Activated naive CD8-positive, alpha-beta T cell (primary cell): ENCODE measurements at regions not wholly inside any gene's neighbourhood (a gene's known extent, or its start where the extent isn't known, plus 50 kb on each side); places are given as distances from the start of the nearest gene placed in this dataset.
"Not testable (repeated sequence)": the region's sequence is repeated elsewhere in the genome, so short reads cannot be mapped to it uniquely, and the experiment has no call there.

ENCODE experiments used
- H3K27ac Mint-ChIP-seq: one replicate; pipeline ENCODE4 v1.8.0; 2021; ENCODE audit warnings: mixed read lengths
- H3K27me3 Mint-ChIP-seq: one replicate; pipeline ENCODE4 v1.8.0; 2021; ENCODE audit warnings: mixed read lengths
- H3K36me3 Mint-ChIP-seq: one replicate; pipeline ENCODE4 v1.8.0; 2021; ENCODE audit warnings: mixed read lengths
- H3K4me1 Mint-ChIP-seq: one replicate; pipeline ENCODE4 v1.8.0; 2021; ENCODE audit warnings: low read depth, mixed read lengths
- H3K4me3 Mint-ChIP-seq: one replicate; pipeline ENCODE4 v1.8.0; 2021; ENCODE audit warnings: mild to moderate bottlenecking, mixed read lengths
- H3K9me3 Mint-ChIP-seq: one replicate; pipeline ENCODE4 v1.8.0; 2021; ENCODE audit warnings: low read depth, mixed read lengths

DNA sequence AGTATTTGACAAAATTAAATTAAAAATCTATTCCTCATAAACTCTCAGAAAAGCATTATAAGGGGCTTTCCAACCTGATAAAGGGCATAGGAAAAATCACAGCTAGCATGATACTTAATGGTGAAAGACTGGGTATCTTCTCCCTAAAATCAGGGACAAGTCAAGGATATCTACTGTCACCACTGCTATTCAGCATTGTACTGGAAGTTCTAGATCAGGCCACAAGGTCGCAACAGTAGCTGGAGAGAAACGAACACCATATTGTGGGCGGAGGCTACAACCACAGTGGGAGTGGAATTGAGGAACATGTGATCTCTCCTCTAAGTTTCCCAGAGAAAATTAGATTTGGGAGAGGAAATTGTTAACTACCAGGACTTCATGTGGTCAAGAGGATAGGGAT lies 70.0 kb upstream of the NAMPT start:
- no peaks in the 10 kb centered on the region for H3K4me1 Mint-ChIP-seq
- peaks cover 6% of the 10 kb centered on the region for H3K27me3 Mint-ChIP-seq
- no peak overlapping the region for H3K27ac Mint-ChIP-seq
- H3K36me3 Mint-ChIP-seq = no peaks in the 10 kb centered on the region
- H3K4me3 Mint-ChIP-seq = no peak overlapping the region
- H3K9me3 Mint-ChIP-seq = peaks cover 4% of the 10 kb centered on the region

DNA sequence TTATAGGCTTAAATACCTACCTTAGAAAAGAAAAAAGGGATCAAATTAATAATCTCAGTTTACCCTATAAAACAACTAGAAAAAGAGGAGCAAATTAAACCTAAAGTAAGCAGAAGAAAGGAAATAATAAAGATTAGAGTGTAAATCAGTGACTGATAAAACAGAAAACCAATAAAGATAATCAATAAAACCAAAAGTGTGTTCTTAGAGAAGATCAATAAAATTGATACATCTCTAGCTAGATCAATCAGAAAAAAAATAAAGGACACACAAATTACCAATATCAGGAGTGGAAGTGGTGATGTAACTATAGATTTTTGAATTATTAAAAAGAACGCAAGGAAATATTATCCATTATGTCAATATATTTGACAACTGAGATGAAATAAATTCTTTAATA lies 69.2 kb upstream of the NAMPT start:
- Mint-ChIP-seq H3K4me1 (no peaks in the 10 kb centered on the region), H3K9me3 (no peaks in the 10 kb centered on the region), H3K4me3 (no peak overlapping the region)

DNA sequence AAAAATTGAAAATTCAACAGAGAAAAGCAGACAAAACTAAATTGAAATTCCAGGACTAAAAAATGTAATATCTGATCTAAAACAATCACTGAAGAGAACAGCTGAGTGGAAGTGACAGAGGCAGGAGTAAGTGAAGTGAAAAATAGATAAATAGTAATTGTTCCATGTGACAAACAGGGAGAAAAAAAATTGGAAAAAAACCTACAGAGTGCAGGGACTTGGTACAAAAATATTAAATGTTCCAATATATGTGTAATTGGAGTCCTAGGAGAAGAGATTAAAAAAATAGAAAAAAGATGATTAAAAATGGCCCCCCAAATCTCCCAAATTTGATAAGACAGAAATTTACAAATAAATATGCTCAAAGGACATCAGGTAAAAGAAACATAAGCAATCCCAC lies 63.4 kb upstream of the NAMPT start:
- Mint-ChIP-seq H3K4me1 (peaks cover 52% of the 10 kb centered on the region), H3K9me3 (peaks cover 18% of the 10 kb centered on the region), H3K27me3 (no peaks in the 10 kb centered on the region), H3K27ac (peak overlapping the region; percentile 94), H3K4me3 (no peak overlapping the region), H3K36me3 (peaks cover 10% of the 10 kb centered on the region)

More for the DNA sequence above, 69.2 kb upstream of the NAMPT start:
- Mint-ChIP-seq H3K27ac (no peak overlapping the region), H3K27me3 (peaks cover 3% of the 10 kb centered on the region), H3K36me3 (peaks cover 2% of the 10 kb centered on the region)

DNA sequence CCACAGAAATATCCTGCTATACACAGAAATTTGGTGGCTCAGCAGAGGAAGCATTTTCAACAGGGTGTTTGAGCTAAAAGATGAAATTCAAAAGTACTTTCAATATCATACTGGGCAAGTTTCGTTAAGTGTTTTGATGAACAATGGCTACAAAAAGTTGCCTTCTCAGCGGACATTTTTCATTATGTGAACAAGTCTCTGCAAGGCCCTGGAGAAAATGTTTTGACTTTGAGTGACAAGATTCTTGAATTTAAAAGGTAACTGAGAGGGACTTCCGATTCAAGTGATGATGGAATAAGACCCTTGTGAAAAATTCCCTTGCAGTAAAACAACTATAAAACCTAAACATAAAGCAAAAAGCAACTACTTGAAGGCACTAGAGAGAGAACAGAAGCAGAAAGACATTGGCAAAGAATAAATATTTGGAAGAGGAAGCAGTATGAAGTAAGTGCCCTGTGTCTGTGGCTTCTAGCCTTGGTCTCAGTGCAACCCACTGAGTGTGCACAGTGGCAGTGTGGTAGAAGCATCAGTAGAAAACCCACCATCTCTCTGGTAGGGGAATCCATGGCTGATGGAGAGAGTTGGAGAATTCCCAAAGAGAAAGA lies 62.5 kb upstream of the NAMPT start:
- Mint-ChIP-seq H3K36me3 (peaks cover 13% of the 10 kb centered on the region), H3K27me3 (no peaks in the 10 kb centered on the region), H3K27ac (peak overlapping the region; percentile 94), H3K4me3 (peak overlapping the region; percentile 57), H3K9me3 (peaks cover 22% of the 10 kb centered on the region), H3K4me1 (peaks cover 52% of the 10 kb centered on the region)

DNA sequence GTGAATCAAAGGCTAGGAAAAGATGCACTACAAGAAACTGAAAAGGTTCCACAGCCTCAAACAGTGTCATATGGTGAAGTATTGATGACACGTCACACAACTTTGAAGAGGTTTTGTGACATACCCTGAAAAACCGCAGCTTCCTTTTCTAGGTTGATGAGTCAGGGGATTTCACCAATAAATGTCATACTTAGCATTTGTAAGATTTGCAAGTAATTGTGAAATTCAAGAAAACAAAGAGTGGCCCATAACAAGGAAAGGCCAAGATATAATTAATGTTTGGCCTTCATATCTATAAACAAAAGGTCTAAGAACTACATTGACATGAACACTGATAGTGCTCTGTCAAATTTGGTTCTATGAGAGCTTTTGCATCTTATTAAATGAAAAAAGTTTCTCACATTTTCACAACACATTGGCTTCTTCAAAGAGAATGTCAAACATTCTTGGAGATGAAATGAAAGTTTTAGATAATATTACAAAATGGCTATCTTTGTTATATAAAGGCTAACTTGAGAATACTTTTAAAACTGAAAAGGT lies 62.0 kb upstream of the NAMPT start:
- no peaks in the 10 kb centered on the region for H3K27me3 Mint-ChIP-seq
- H3K4me3 Mint-ChIP-seq = peak overlapping the region; percentile 80
- peak overlapping the region; percentile 94 for H3K27ac Mint-ChIP-seq
- H3K36me3 Mint-ChIP-seq = peaks cover 19% of the 10 kb centered on the region
- H3K4me1 Mint-ChIP-seq = peaks cover 52% of the 10 kb centered on the region
- H3K9me3 Mint-ChIP-seq = peaks cover 28% of the 10 kb centered on the region

DNA sequence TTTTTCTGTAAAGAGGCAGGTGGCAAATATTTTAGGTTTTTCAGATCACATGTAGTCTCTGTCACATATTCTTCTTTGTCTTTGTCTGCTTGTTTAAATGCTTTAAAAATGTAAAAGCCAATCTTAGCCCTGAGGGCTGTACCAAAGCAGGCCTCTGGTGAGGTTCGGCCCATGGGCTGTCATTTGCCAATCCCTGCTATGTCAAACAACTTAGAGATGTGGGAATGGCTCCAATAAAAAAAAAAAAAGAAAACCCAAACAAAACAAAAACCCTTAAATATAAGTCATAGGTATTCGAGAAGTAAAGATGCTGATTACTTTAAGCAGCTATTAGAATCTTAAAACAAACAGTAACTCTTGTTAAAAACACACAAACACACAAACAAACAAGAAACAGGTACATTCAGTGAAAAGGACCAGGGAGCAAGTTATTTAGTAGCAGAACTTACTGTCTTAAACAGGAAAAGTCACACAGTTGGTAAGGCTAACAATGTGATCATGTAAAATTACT lies 61.4 kb upstream of the NAMPT start:
- Mint-ChIP-seq H3K4me1 (peaks cover 52% of the 10 kb centered on the region), H3K27me3 (no peaks in the 10 kb centered on the region), H3K9me3 (peaks cover 31% of the 10 kb centered on the region), H3K4me3 (peak overlapping the region; percentile 80), H3K27ac (peak overlapping the region; percentile 94), H3K36me3 (peaks cover 21% of the 10 kb centered on the region)

DNA sequence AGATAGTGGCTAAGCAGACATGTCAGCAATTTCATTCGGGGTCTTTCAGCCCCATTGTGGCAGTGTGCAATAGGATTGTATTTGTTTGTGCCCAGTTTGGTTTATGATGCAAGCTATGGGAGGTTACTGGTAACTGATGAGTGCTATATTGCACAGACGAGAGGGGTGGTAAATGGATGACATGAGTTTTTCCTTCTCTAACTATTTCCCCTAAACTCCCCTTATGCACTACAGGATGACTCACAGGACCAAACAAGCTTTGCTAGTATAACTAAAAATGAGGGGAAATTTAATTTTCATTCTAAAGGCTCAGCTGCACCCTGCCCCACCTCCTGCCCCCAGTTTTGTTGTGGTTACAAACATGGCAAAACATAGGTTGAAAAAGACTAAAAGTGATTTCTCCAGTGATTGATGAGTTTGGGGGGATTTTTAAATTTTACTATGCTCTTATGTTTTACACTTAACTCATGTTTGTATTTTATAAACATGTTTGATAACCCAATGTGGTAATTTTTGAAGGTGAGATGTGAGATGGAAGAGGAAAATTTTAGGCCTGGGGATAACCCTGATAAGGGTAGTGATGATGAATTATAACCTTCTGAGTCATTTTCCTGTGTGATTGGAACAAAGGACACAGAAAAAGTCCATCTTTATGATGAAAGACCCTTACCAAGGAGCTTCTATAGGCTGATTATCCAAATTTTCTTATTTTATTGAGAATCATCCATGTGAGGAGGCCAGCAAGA lies 60.8 kb upstream of the NAMPT start:
- Mint-ChIP-seq H3K4me1 (peaks cover 52% of the 10 kb centered on the region), H3K27ac (peak overlapping the region; percentile 94), H3K9me3 (peaks cover 31% of the 10 kb centered on the region), H3K4me3 (peak overlapping the region; percentile 80), H3K27me3 (no peaks in the 10 kb centered on the region), H3K36me3 (peaks cover 22% of the 10 kb centered on the region)

DNA sequence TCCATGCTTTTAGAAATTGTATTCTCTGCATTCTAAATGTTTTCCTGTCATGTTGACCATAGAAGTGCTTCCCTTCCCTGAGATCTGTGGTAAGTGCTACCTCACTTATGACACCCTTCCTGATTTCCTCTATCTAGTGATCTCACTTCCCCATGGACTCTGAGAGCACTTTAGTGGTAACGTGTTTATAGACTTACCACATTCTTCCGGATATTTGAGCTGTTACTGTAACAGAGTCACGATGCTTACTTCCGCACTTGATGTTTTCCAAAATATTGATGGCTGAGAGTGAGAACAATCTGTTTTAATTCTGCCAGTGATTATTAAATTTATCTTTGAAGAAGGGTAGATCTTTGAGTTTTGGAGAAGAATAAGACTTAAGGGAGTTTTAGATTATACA lies 60.1 kb upstream of the NAMPT start:
- H3K4me3 Mint-ChIP-seq = peak overlapping the region; percentile 80
- H3K27ac Mint-ChIP-seq = peak overlapping the region; percentile 94
- peaks cover 37% of the 10 kb centered on the region for H3K9me3 Mint-ChIP-seq
- H3K36me3 Mint-ChIP-seq = peaks cover 28% of the 10 kb centered on the region
- H3K4me1 Mint-ChIP-seq = peaks cover 52% of the 10 kb centered on the region
- no peaks in the 10 kb centered on the region for H3K27me3 Mint-ChIP-seq

DNA sequence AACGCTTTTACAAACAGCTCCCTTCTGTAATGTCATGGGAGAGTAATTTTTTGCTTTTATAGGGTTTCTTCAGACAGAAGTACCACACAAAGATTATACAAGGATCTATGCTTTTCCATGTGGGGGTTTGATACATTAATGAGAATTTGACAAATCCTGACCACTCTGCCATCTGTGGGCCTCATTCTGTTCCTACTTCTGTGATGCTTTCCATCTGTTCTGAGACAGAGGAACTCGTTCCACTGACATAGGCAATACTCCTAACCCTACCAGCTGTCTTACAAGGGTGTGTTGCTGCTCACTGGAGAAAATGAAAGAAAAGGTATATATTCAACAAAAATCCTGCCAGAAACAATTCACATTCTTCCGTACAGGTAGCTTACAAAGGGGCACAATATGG lies 59.4 kb upstream of the NAMPT start:
- Mint-ChIP-seq H3K9me3 (peaks cover 39% of the 10 kb centered on the region), H3K27ac (peak overlapping the region; percentile 94), H3K27me3 (no peaks in the 10 kb centered on the region), H3K4me1 (peaks cover 52% of the 10 kb centered on the region), H3K4me3 (no peak overlapping the region), H3K36me3 (peaks cover 28% of the 10 kb centered on the region)

DNA sequence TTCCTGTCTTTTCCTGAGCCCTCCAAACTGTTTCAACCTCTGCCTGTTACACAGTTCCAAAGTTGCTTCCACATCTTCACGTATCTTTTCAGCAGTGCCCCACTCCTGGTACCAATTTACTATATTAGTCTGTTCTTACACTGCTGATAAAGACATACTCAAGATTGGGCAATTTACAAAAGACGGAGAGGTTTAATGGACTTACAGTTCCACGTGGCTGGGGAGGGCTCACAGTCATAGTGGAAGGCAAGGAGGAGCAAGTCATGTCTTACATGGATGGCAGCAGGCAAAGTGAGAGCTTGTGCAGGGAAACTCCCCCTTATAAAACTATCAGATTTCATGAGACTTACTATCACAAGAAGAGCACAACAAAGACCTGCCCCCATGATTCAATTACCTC lies 57.3 kb upstream of the NAMPT start:
- Mint-ChIP-seq H3K4me1 (peaks cover 36% of the 10 kb centered on the region), H3K9me3 (peaks cover 27% of the 10 kb centered on the region), H3K36me3 (peaks cover 19% of the 10 kb centered on the region), H3K27ac (peak overlapping the region; percentile 54)
- not testable (repeated sequence) for H3K4me3 Mint-ChIP-seq, H3K27me3 Mint-ChIP-seq

DNA sequence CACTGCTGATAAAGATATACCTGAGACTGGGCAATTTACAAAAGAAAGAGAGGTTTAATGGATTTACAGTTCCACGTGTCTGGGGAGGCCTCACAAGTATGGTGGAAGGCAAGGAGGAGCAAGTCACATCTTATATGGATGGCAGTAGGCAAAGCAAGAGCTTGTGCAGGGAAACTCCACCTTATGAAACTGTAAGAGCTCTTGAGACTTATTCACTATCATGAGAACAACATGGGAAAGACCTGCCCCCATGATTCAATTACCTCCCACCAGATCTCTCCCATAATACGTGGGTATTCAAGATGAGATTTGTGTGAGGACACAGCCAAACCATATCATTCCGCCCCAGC lies 55.4 kb upstream of the NAMPT start:
- not testable (repeated sequence) for H3K27ac Mint-ChIP-seq, H3K4me3 Mint-ChIP-seq, H3K27me3 Mint-ChIP-seq
- H3K9me3 Mint-ChIP-seq = peaks cover 27% of the 10 kb centered on the region
- H3K36me3 Mint-ChIP-seq = peaks cover 19% of the 10 kb centered on the region
- peaks cover 19% of the 10 kb centered on the region for H3K4me1 Mint-ChIP-seq

DNA sequence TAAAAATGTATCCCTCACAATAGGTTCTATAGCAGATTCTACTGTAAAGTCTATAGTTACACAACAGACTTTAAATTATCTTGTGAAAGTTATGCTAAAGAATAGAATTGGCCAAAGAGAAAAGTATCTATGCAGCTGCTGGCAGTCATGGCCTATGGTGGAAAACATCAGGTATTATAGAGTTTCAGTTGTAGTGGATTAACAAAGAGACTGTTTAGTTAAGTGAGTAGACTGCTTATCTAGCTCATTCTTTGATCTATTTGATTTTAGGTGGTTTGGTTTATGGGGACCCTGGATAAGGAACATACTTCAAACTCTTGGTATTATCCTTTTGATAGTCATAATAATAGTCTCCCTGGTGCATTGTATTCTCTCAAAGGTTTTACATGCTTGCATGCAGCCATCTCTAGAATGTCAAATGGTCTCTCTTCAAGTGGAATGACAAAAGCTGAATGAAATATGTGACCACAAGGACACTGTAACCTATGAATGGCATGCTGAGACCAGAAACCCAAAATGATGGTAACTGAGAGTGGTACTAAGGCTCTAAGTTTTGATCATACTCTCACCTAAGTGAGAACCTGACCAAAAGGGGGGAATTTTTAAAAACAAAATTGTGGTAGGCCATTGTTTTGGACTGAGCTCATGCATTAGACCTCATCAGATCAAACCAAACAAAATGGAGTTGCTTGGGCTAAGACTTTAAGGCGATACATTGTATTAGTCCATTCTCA lies 54.9 kb upstream of the NAMPT start:
- Mint-ChIP-seq H3K4me1 (peaks cover 14% of the 10 kb centered on the region), H3K27ac (no peak overlapping the region), H3K9me3 (peaks cover 21% of the 10 kb centered on the region), H3K4me3 (no peak overlapping the region), H3K36me3 (peaks cover 19% of the 10 kb centered on the region), H3K27me3 (no peaks in the 10 kb centered on the region)

DNA sequence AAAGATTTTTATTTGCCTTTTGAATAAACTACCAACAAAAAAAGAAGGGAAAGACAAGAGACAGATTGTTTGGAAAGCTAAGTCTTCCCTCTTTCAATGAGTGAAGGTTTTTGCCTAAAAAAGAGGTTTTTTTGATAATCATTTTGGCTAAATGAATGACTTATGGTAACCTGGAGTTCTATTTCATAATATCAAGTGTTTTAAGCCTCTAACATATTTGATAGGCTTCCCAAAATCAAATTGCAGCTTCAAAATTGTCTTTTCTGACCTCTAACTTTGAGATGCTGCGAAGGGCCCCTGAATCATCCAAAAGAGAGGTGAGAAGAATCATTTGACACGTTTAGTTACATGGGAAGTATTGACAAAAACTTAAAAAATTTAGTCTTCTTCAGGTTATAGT lies 53.0 kb upstream of the NAMPT start:
- Mint-ChIP-seq H3K27me3 (no peaks in the 10 kb centered on the region), H3K9me3 (peaks cover 21% of the 10 kb centered on the region), H3K4me1 (no peaks in the 10 kb centered on the region), H3K27ac (no peak overlapping the region), H3K36me3 (peaks cover 19% of the 10 kb centered on the region), H3K4me3 (no peak overlapping the region)

DNA sequence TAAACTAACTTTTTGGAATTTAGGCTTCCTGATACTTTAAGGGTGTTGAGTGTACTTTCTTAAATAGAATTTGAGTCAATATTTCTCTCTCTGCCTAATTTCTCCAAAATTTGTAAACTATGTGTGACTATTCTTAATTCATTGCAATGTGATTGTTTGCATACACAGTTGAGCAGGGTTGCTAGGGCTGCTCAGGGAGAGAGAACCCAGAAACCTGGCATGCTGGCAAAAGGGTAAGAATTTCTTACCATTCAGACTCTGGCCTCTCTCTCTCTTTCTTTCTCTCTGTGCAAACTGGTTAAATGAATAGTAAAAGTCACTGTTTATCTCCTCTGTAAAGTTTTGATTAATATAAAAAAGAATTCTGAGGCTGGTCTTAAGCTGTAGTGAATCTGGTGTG lies 51.0 kb upstream of the NAMPT start:
- Mint-ChIP-seq H3K9me3 (peaks cover 8% of the 10 kb centered on the region), H3K27me3 (no peaks in the 10 kb centered on the region), H3K27ac (no peak overlapping the region), H3K36me3 (peaks cover 8% of the 10 kb centered on the region), H3K4me3 (no peak overlapping the region), H3K4me1 (peaks cover 1% of the 10 kb centered on the region)
